Calu3 (cell line): ENCODE measurements at regions not wholly inside any gene's neighbourhood (a gene's known extent, or its start where the extent isn't known, plus 50 kb on each side); places are given as distances from the start of the nearest gene placed in this dataset.
"Not testable (repeated sequence)": the region's sequence is repeated elsewhere in the genome, so short reads cannot be mapped to it uniquely, and the experiment has no call there.

Experiments used
- BruUV-seq: library from RNA; stranded (reverse); fragments of 400-500 nt; replicated peaks from 2 replicates; lab custom pipeline; 2021; lab: Mats Ljungman, UMichigan
- CTCF ChIA-PET: fragments of 300-600 bp; sonication (Branson Sonifier 250); formaldehyde crosslinking; loops from one replicate; lab custom pipeline; 2022; ENCODE audit warnings: antibody characterized with exemption; lab: Charles Lee
- DNase-seq: peaks from one replicate; pipeline ENCODE4 v3.0.0; 2022
- H3K27ac Mint-ChIP-seq: one replicate; pipeline ENCODE4 v1.8.0; 2022; ENCODE audit warnings: mixed read lengths; ENCODE audit not compliant: unreplicated experiment
- H3K27me3 Mint-ChIP-seq: one replicate; pipeline ENCODE4 v1.8.0; 2022; ENCODE audit warnings: mixed read lengths; ENCODE audit not compliant: unreplicated experiment
- H3K36me3 Mint-ChIP-seq: one replicate; pipeline ENCODE4 v1.8.0; 2022; ENCODE audit warnings: mild to moderate bottlenecking, moderate library complexity, mixed read lengths; ENCODE audit not compliant: insufficient read depth, unreplicated experiment
- H3K4me1 Mint-ChIP-seq: one replicate; pipeline ENCODE4 v1.8.0; 2022; ENCODE audit warnings: mild to moderate bottlenecking, low read depth, mixed read lengths; ENCODE audit not compliant: unreplicated experiment
- H3K4me3 Mint-ChIP-seq: one replicate; pipeline ENCODE4 v1.8.0; 2022; ENCODE audit warnings: mild to moderate bottlenecking, low read depth, moderate library complexity, mixed read lengths; ENCODE audit not compliant: unreplicated experiment
- H3K9me3 Mint-ChIP-seq: one replicate; pipeline ENCODE4 v1.8.0; 2022; ENCODE audit warnings: low read depth, mixed read lengths; ENCODE audit not compliant: unreplicated experiment
- intact Hi-C: fragments of 100-400 bp; cut with micrococcal nuclease; formaldehyde crosslinking; loops from one replicate; pipeline ENCODE4 v1.10.0; 2022; ENCODE audit not compliant: unreplicated experiment
- TF ChIP-seq, protein P1 (sequence below): fragments of 200-600 bp; IDR thresholded peaks from one replicate; pipeline ENCODE4 v1.8.0; 2022; ENCODE audit warnings: antibody characterized with exemption; ENCODE audit not compliant: unreplicated experiment

DNA sequence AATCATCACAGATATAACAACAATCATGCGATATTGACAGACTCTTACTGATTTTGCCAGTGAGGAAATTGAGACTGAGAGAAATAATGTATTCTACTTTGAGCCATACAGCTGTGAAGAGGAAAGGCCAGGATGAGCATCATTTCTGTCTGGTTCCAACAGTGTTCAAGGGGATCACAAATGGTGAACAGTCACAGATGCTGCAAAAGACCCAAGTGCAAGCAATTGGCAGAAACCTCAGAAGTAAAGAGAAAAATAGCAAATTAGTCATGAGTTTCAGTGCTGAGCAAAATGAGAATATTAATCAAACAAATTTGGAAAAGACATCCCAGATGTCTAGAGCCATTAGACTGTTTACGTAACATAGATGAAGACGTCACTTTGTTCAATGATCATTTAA, 114.1 kb downstream of the RAB38 start:
- Mint-ChIP-seq H3K27me3 (no peaks in the 10 kb centered on the region), H3K4me1 (peaks cover 10% of the 10 kb centered on the region), H3K9me3 (no peaks in the 10 kb centered on the region), H3K36me3 (no peaks in the 10 kb centered on the region), H3K4me3 (no peak overlapping the region), H3K27ac (no peak overlapping the region)
- intact Hi-C loops: no loop called here
- TF ChIP-seq, protein P1, sequence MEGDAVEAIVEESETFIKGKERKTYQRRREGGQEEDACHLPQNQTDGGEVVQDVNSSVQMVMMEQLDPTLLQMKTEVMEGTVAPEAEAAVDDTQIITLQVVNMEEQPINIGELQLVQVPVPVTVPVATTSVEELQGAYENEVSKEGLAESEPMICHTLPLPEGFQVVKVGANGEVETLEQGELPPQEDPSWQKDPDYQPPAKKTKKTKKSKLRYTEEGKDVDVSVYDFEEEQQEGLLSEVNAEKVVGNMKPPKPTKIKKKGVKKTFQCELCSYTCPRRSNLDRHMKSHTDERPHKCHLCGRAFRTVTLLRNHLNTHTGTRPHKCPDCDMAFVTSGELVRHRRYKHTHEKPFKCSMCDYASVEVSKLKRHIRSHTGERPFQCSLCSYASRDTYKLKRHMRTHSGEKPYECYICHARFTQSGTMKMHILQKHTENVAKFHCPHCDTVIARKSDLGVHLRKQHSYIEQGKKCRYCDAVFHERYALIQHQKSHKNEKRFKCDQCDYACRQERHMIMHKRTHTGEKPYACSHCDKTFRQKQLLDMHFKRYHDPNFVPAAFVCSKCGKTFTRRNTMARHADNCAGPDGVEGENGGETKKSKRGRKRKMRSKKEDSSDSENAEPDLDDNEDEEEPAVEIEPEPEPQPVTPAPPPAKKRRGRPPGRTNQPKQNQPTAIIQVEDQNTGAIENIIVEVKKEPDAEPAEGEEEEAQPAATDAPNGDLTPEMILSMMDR: no peak
- no TSS peak for BruUV-seq
- no peak for DNase-seq
- CTCF ChIA-PET: no interaction called here

- CTCF ChIA-PET: no interaction called here
- no peak for DNase-seq
Observed at GRCh38 chr11:88059326-88059725, 115.9 kb downstream of the RAB38 start.

GRCh38 chr11:88051396-88051795, 123.8 kb downstream of the RAB38 start:
- TF ChIP-seq, protein P1: no peak
- intact Hi-C loops: no loop called here
- BruUV-seq: no TSS peak
- Mint-ChIP-seq H3K27me3 (no peaks in the 10 kb centered on the region), H3K9me3 (no peaks in the 10 kb centered on the region), H3K4me1 (no peaks in the 10 kb centered on the region), H3K27ac (no peak overlapping the region), H3K4me3 (no peak overlapping the region), H3K36me3 (no peaks in the 10 kb centered on the region)
- DNase-seq: no peak
- CTCF ChIA-PET: no interaction called here

More at GRCh38 chr11:88059326-88059725, 115.9 kb downstream of the RAB38 start:
- TF ChIP-seq, protein P1: no peak
- H3K36me3 Mint-ChIP-seq: no peaks in the 10 kb centered on the region
- H3K9me3 Mint-ChIP-seq: no peaks in the 10 kb centered on the region
- H3K27ac Mint-ChIP-seq: no peak overlapping the region
- no TSS peak for BruUV-seq
- no peak overlapping the region for H3K4me3 Mint-ChIP-seq
- peaks cover 10% of the 10 kb centered on the region for H3K4me1 Mint-ChIP-seq
- intact Hi-C loops: no loop called here
- H3K27me3 Mint-ChIP-seq: no peaks in the 10 kb centered on the region

GRCh38 chr11:88050247-88050646, 125.0 kb downstream of the RAB38 start:
- BruUV-seq: no TSS peak
- H3K4me3 Mint-ChIP-seq: no peak overlapping the region
- H3K9me3 Mint-ChIP-seq: no peaks in the 10 kb centered on the region
- H3K27ac Mint-ChIP-seq: no peak overlapping the region
- intact Hi-C loops: no loop called here
- H3K36me3 Mint-ChIP-seq: no peaks in the 10 kb centered on the region
- H3K4me1 Mint-ChIP-seq: no peaks in the 10 kb centered on the region
- TF ChIP-seq, protein P1: no peak
- H3K27me3 Mint-ChIP-seq: no peaks in the 10 kb centered on the region
- no peak for DNase-seq
- CTCF ChIA-PET: no interaction called here

DNA sequence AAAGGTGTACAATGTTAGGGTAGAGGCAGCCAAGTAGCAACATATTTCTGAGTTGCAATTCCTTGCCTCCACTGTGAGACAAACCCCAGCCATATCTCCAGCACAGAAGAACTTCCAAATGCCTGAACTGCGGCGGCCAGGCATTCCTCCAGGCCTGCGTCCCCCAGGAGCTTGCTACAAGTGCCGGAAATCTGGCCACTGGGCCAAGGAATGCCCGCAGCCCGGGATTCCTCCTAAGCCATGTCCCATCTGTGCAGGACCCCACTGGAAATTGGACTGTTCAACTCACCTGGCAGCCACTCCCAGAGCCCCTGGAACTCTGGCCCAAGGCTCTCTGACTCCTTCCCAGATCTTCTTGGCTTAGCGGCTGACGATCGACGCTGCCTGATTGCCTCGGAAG, 130.0 kb downstream of the RAB38 start:
- intact Hi-C loops, H3K4me1 Mint-ChIP-seq, H3K36me3 Mint-ChIP-seq, H3K4me3 Mint-ChIP-seq, H3K27ac Mint-ChIP-seq, DNase-seq, BruUV-seq, H3K9me3 Mint-ChIP-seq, CTCF ChIA-PET: not testable (repeated sequence)
- H3K27me3 Mint-ChIP-seq: peaks cover 13% of the 10 kb centered on the region

DNA sequence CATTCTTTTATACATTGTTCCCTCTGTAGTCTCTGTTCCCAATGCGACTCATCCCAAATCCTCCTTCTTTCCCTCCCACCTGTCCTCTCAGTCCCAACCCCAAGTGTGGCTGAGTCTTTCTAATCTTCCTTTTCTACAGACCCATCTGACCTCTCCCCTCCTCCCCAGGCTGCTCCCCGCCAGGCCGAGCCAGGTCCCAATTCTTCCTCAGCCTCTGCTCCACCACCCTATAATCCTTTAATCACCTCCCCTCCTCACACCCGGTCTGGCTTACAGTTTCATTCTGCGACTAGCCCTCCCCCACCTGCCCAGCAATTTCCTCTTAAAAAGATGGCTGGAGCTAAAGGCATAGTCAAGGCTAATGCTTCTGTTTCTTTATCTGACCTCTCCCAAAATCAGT, 130.6 kb downstream of the RAB38 start:
- BruUV-seq, H3K27ac Mint-ChIP-seq, H3K36me3 Mint-ChIP-seq, CTCF ChIA-PET, H3K4me1 Mint-ChIP-seq, H3K9me3 Mint-ChIP-seq, intact Hi-C loops, DNase-seq, H3K4me3 Mint-ChIP-seq: not testable (repeated sequence)
- H3K27me3 Mint-ChIP-seq: peaks cover 13% of the 10 kb centered on the region
